ENCODE measurements at regions not wholly inside any gene's neighbourhood (a gene's known extent, or its start where the extent isn't known, plus 50 kb on each side); places are given as distances from the start of the nearest gene placed in this dataset.

DNA sequence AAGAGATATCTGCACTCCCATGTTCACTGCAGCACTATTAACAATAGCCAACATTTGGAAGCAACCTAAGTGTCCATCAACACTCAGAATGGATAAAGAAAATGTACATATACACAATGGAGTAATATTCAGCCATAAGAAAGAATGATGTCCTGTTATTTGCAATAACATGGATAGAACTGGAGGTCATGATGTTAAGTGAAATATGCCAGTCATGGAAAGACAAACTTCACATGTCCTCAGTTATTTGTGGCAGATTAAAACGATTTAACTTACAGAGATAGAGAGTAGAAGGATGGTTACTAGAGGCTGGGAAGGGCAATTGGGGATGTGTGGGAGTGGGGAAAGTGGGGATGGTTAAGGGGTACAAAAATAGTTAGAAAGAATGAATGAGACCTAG is 110.3 kb upstream of the PCSK5 start:
- Histone ChIP-seq H3K36me3 (ENCODE audit: control insufficient read depth, insufficient read depth, low read length) (no peaks in the 10 kb centered on the region), H4K8ac (ENCODE audit: low read depth in 2 of 2, low read length in 2 of 2) (no peak overlapping the region), H3K4me2 (ENCODE audit: low read depth, low read length) (no peak overlapping the region), H2AK9ac (replicated peaks; ENCODE audit: low read depth, low read length, poor library complexity) (no peak overlapping the region), H2BK20ac (ENCODE audit: low read depth, low read length) (no peak overlapping the region), H2BK120ac (ENCODE audit: low read depth, low read length) (no peak overlapping the region), H3K14ac (replicated peaks; ENCODE audit: low read depth, low read length) (no peak overlapping the region), H3K27ac (ENCODE audit: insufficient read depth, low read length) (no peak overlapping the region), H3K9me3 (ENCODE audit: control insufficient read depth, insufficient read depth, low read length) (0 out of 2 replicates have a peak, but pooled peaks cover 4% of the 10 kb centered on the region), H3K79me1 (ENCODE audit: low read depth in 1 of 2, low read length in 2 of 2) (no peaks in the 10 kb centered on the region), H3K4ac (ENCODE audit: low read depth, low read length) (no peak overlapping the region), H2AFZ (replicated peaks; ENCODE audit: low read length, poor library complexity) (no peak overlapping the region), H3K18ac (ENCODE audit: low read depth, low read length) (no peak overlapping the region), H2BK5ac (ENCODE audit: low read depth, low read length, poor library complexity, severe bottlenecking) (no peak overlapping the region), H2AK5ac (ENCODE audit: low read depth, low read length) (no peak overlapping the region), H3K56ac (ENCODE audit: extremely low read depth, insufficient read depth, low read length) (no peak overlapping the region), H4K91ac (ENCODE audit: insufficient read depth, low read depth, low read length) (no peak overlapping the region), H3K23ac (ENCODE audit: low read depth, low read length) (no peak overlapping the region), H3K27me3 (ENCODE audit: control insufficient read depth, insufficient read depth, low read length) (no peaks in the 10 kb centered on the region), H4K5ac (ENCODE audit: low read depth, low read length) (no peak overlapping the region), H2BK15ac (ENCODE audit: low read depth, low read length) (no peak overlapping the region), H3K9ac (ENCODE audit: low read depth, low read length) (no peak overlapping the region), H4K20me1 (ENCODE audit: insufficient read depth, low read length) (no peaks in the 10 kb centered on the region), H3K9me1 (ENCODE audit: insufficient read depth, low read length) (no peaks in the 10 kb centered on the region), H3K4me1 (ENCODE audit: control insufficient read depth, insufficient read depth, low read length) (no peaks in the 10 kb centered on the region), H3K4me3 (ENCODE audit: insufficient read depth, low read depth, low read length) (no peak overlapping the region)
- no TSS peak for BruUV-seq (replicated peaks)
- in situ Hi-C loops (cut with MboI; ENCODE audit: low sequenced_read_pairs) (no loop called here), dilution Hi-C loops (cut with HindIII; ENCODE audit: low sequenced_read_pairs, unreplicated experiment) (no loop called here), intact Hi-C loops (cut with micrococcal nuclease) (no loop called here)
- no CpG with 5 or more reads among the region's 1 CpG for WGBS, 2 experiments (ENCODE audit: extremely low coverage in 2 of 2, insufficient read length in 1 of 2)
- TF ChIP-seq RCOR1 (IDR thresholded peaks at IDR 0.05; ENCODE audit: insufficient replicate concordance, low read length), result no peak
- no peak for ATAC-seq (ENCODE audit: low read depth)
- CTCF ChIA-PET, result interaction anchor here (0.6 kb wide), 1 partner anchor 293 kb away, joined by 3 read pairs; no protein-coding TSS in a partner anchor
- POLR2A ChIA-PET (ENCODE audit: unreplicated experiment), result no interaction called here
- DNase-seq, result no peak
